ENCODE measurements at regions not wholly inside any gene's neighbourhood (a gene's known extent, or its start where the extent isn't known, plus 50 kb on each side); places are given as distances from the start of the nearest gene placed in this dataset.

DNA sequence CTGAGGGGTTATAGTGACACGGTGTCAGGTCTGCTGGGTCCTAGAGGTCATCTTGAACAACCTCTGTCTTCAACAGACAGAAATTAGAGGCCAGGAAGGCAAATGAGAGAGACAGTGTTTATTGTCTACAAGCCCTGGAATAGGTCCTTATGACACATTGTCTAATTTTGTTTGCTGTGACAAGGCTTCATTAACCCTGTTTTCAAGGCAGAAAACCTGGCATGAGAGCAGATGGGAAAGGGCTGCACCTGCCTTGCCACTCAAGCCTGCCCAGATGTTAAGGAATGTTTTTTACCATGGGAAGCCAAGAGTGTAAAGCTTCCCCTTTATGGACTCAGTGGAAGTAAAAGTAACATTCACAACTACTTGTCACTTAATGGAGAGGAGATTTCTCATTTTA is 275.3 kb downstream of the KCNS3 start:
- H3K9ac ChIP-seq (replicated peaks; ENCODE audit: extremely low read depth, insufficient read depth, low read length): no peak overlapping the region

More for the DNA sequence above, 275.3 kb downstream of the KCNS3 start:
- Histone ChIP-seq H2AFZ (ENCODE audit: low read depth, low read length) (no peak overlapping the region), H3K27me3 (ENCODE audit: control insufficient read depth in 2 of 2, insufficient read depth in 2 of 2, low read length in 2 of 2) (peaks cover 0 to 3% of the 10 kb centered on the region in 2 experiments), H3K4me1 (ENCODE audit: control insufficient read depth, extremely low read depth, insufficient read depth, low read length) (no peaks in the 10 kb centered on the region), H3K36me3 (ENCODE audit: control insufficient read depth in 2 of 2, extremely low read depth in 1 of 2, insufficient read depth in 2 of 2, low read length in 2 of 2) (no peaks in the 10 kb centered on the region), H3K4me2 (ENCODE audit: insufficient read depth, low read length) (no peak overlapping the region), H4K20me1 (replicated peaks; ENCODE audit: control insufficient read depth, extremely low read depth, insufficient read depth, low read length) (no peaks in the 10 kb centered on the region), H3K79me2 (ENCODE audit: control insufficient read depth, insufficient read depth, low read length) (no peaks in the 10 kb centered on the region), H3K4me3 (replicated peaks in 1 of 3; ENCODE audit: insufficient read depth in 1 of 3, low read depth in 1 of 3, low read length in 3 of 3) (no peak overlapping the region), H3K9me3 (replicated peaks; ENCODE audit: control insufficient read depth, insufficient read depth, low read length) (no peaks in the 10 kb centered on the region), H3K9me1 (replicated peaks; ENCODE audit: control insufficient read depth, extremely low read depth, insufficient read depth, low read length) (no peaks in the 10 kb centered on the region), H3K27ac (ENCODE audit: insufficient read depth, low read depth, low read length) (no peak overlapping the region)
- DNase-seq (ENCODE audit: low read depth, low spot score) (no peak), FAIRE-seq (no peak)
- intact Hi-C loops (cut with micrococcal nuclease): loop anchor here (1.0 kb wide), 1 partner anchor 282 kb away; no protein-coding TSS in a partner anchor
- POLR2A ChIA-PET: no interaction called here
- BruUV-seq (replicated peaks): no TSS peak
- CTCF ChIA-PET: no interaction called here
- no peak for TF ChIP-seq POLR2A (IDR thresholded peaks at IDR 0.05; ENCODE audit: low read depth, low read length)
- TF ChIP-seq EZH2 (IDR thresholded peaks at IDR 0.05; ENCODE audit: borderline replicate concordance, low read depth, low read length, severe bottlenecking): no peak
- TF ChIP-seq, protein P1, sequence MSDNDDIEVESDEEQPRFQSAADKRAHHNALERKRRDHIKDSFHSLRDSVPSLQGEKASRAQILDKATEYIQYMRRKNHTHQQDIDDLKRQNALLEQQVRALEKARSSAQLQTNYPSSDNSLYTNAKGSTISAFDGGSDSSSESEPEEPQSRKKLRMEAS (IDR thresholded peaks at IDR 0.05; ENCODE audit: insufficient read depth, insufficient read length): no peak
- no peak for TF ChIP-seq MYC (IDR thresholded peaks at IDR 0.05; ENCODE audit: low read depth, low read length)
- TF ChIP-seq FOS (IDR thresholded peaks at IDR 0.05; ENCODE audit: borderline replicate concordance, insufficient read depth, low read length): no peak
- TF ChIP-seq, protein P2, sequence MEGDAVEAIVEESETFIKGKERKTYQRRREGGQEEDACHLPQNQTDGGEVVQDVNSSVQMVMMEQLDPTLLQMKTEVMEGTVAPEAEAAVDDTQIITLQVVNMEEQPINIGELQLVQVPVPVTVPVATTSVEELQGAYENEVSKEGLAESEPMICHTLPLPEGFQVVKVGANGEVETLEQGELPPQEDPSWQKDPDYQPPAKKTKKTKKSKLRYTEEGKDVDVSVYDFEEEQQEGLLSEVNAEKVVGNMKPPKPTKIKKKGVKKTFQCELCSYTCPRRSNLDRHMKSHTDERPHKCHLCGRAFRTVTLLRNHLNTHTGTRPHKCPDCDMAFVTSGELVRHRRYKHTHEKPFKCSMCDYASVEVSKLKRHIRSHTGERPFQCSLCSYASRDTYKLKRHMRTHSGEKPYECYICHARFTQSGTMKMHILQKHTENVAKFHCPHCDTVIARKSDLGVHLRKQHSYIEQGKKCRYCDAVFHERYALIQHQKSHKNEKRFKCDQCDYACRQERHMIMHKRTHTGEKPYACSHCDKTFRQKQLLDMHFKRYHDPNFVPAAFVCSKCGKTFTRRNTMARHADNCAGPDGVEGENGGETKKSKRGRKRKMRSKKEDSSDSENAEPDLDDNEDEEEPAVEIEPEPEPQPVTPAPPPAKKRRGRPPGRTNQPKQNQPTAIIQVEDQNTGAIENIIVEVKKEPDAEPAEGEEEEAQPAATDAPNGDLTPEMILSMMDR (IDR thresholded peaks at IDR 0.05; ENCODE audit: extremely low read depth in 1 of 2, insufficient read depth in 1 of 2, low read depth in 1 of 2, low read length in 2 of 2): no peak
- no peak for TF ChIP-seq POLR2AphosphoS5 (IDR thresholded peaks at IDR 0.05; ENCODE audit: insufficient read depth, low read depth, low read length)
- no peak for TF ChIP-seq GATA2 (IDR thresholded peaks at IDR 0.05; ENCODE audit: insufficient read depth, insufficient read length, low read depth, low read length)
- TF ChIP-seq JUN (IDR thresholded peaks at IDR 0.05; ENCODE audit: borderline replicate concordance, insufficient read depth, insufficient read length, low read depth): no peak
- dilution Hi-C loops (cut with MboI; ENCODE audit: extremely low pct_ligation_motif_present, low sequenced_read_pairs): no loop called here

Data from endothelial cell of umbilical vein (primary cell).